ENCODE measurements at regions not wholly inside any gene's neighbourhood (a gene's known extent, or its start where the extent isn't known, plus 50 kb on each side); places are given as distances from the start of the nearest gene placed in this dataset.

GRCh38 chr20:22403632-22404361 lies 180.6 kb downstream of the FOXA2 start:
- TF ChIP-seq CTCF (IDR thresholded peaks at IDR 0.05) (no peak), POLR2A (IDR thresholded peaks at IDR 0.05) (no peak)
